ENCODE measurements at regions not wholly inside any gene's neighbourhood (a gene's known extent, or its start where the extent isn't known, plus 50 kb on each side); places are given as distances from the start of the nearest gene placed in this dataset.

DNA sequence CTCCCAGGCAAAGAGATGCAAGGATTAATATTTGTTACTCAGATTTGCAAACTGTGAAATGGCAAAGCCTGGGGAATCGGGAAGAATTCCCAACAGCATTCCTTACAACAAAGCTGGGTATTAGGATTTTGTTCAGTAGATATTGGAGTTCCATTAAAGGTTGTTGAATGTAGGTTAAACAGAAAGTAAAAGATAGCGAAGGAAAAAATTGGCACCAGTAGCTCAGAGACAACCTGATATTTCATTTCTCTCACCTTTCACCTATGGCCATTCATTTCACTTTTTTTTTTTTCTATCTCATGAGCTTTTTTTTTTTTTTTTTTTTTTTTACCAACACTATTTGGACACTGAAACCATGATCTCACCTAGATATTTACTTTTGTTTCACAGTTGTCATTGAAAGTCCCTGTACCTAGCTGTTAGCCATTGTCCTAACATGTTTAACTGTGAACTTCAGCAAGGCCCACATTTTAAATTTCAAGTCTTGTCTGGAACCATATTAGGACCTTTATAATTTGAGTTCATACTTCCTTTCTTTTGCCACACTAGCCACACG, 552.5 kb downstream of the HAO1 start:
- no peaks in the 10 kb centered on the region for H3K27me3 ChIP-seq (ENCODE audit: insufficient read depth)
- no peaks in the 10 kb centered on the region for H3K79me2 ChIP-seq (replicated peaks; ENCODE audit: insufficient read depth)
- H3K4me3 Mint-ChIP-seq = no peak overlapping the region
- no peak overlapping the region for H3K27ac Mint-ChIP-seq
- H3K27me3 Mint-ChIP-seq (ENCODE audit: insufficient read depth, low read depth, poor library complexity) = peaks cover 2% of the 10 kb centered on the region
- ATAC-seq (no peak), DNase-seq (ENCODE audit: low spot score) (no peak)
- H3K4me1 Mint-ChIP-seq = no peaks in the 10 kb centered on the region; the same call in 1 of the 3 replicates
- no peak overlapping the region for H2AFZ ChIP-seq
- no peaks in the 10 kb centered on the region for H3K36me3 ChIP-seq (ENCODE audit: insufficient read depth)
- no peak overlapping the region for H3K4me3 ChIP-seq
- no peaks in the 10 kb centered on the region for H4K20me1 ChIP-seq (replicated peaks; ENCODE audit: insufficient read depth)
- H3K9me3 Mint-ChIP-seq = no peaks in the 10 kb centered on the region
- no peak overlapping the region for H3K4me2 ChIP-seq
- 0 out of 2 replicates have a peak, but pooled peaks cover 4% of the 10 kb centered on the region for H3K9me2 ChIP-seq (ENCODE audit: insufficient read depth)
- TF ChIP-seq POLR2AphosphoS5 (IDR thresholded peaks at IDR 0.05; ENCODE audit: low read depth) (no peak), EZH2phosphoT487 (IDR thresholded peaks at IDR 0.05; ENCODE audit: unreplicated experiment) (no peak), EZH2 (IDR thresholded peaks at IDR 0.05; ENCODE audit: low read depth, unreplicated experiment) (no peak), ZNF331 (CRISPR knock-in tag; IDR thresholded peaks at IDR 0.05; ENCODE audit: low read depth) (no peak), CREB1 (CRISPR knock-in tag; IDR thresholded peaks at IDR 0.05; ENCODE audit: low read depth) (no peak), NANOG (IDR thresholded peaks at IDR 0.05; ENCODE audit: borderline replicate concordance) (no peak), JUNB (IDR thresholded peaks at IDR 0.05; ENCODE audit: unreplicated experiment) (no peak)
- TF ChIP-seq, protein P1, sequence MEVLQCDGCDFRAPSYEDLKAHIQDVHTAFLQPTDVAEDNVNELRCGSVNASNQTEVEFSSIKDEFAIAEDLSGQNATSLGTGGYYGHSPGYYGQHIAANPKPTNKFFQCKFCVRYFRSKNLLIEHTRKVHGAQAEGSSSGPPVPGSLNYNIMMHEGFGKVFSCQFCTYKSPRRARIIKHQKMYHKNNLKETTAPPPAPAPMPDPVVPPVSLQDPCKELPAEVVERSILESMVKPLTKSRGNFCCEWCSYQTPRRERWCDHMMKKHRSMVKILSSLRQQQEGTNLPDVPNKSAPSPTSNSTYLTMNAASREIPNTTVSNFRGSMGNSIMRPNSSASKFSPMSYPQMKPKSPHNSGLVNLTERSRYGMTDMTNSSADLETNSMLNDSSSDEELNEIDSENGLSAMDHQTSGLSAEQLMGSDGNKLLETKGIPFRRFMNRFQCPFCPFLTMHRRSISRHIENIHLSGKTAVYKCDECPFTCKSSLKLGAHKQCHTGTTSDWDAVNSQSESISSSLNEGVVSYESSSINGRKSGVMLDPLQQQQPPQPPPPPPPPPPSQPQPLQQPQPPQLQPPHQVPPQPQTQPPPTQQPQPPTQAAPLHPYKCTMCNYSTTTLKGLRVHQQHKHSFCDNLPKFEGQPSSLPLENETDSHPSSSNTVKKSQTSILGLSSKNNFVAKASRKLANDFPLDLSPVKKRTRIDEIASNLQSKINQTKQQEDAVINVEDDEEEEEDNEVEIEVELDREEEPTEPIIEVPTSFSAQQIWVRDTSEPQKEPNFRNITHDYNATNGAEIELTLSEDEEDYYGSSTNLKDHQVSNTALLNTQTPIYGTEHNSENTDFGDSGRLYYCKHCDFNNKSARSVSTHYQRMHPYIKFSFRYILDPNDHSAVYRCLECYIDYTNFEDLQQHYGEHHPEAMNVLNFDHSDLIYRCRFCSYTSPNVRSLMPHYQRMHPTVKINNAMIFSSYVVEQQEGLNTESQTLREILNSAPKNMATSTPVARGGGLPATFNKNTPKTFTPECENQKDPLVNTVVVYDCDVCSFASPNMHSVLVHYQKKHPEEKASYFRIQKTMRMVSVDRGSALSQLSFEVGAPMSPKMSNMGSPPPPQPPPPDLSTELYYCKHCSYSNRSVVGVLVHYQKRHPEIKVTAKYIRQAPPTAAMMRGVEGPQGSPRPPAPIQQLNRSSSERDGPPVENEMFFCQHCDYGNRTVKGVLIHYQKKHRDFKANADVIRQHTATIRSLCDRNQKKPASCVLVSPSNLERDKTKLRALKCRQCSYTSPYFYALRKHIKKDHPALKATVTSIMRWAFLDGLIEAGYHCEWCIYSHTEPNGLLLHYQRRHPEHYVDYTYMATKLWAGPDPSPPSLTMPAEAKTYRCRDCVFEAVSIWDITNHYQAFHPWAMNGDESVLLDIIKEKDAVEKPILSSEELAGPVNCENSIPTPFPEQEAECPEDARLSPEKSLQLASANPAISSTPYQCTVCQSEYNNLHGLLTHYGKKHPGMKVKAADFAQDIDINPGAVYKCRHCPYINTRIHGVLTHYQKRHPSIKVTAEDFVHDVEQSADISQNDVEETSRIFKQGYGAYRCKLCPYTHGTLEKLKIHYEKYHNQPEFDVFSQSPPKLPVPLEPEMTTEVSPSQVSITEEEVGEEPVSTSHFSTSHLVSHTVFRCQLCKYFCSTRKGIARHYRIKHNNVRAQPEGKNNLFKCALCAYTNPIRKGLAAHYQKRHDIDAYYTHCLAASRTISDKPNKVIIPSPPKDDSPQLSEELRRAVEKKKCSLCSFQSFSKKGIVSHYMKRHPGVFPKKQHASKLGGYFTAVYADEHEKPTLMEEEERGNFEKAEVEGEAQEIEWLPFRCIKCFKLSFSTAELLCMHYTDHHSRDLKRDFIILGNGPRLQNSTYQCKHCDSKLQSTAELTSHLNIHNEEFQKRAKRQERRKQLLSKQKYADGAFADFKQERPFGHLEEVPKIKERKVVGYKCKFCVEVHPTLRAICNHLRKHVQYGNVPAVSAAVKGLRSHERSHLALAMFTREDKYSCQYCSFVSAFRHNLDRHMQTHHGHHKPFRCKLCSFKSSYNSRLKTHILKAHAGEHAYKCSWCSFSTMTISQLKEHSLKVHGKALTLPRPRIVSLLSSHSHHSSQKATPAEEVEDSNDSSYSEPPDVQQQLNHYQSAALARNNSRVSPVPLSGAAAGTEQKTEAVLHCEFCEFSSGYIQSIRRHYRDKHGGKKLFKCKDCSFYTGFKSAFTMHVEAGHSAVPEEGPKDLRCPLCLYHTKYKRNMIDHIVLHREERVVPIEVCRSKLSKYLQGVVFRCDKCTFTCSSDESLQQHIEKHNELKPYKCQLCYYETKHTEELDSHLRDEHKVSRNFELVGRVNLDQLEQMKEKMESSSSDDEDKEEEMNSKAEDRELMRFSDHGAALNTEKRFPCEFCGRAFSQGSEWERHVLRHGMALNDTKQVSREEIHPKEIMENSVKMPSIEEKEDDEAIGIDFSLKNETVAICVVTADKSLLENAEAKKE (CRISPR knock-in tag; IDR thresholded peaks at IDR 0.05) = no peak
- TF ChIP-seq, protein P2, sequence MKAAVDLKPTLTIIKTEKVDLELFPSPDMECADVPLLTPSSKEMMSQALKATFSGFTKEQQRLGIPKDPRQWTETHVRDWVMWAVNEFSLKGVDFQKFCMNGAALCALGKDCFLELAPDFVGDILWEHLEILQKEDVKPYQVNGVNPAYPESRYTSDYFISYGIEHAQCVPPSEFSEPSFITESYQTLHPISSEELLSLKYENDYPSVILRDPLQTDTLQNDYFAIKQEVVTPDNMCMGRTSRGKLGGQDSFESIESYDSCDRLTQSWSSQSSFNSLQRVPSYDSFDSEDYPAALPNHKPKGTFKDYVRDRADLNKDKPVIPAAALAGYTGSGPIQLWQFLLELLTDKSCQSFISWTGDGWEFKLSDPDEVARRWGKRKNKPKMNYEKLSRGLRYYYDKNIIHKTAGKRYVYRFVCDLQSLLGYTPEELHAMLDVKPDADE (IDR thresholded peaks at IDR 0.05) = no peak
- TF ChIP-seq, protein P3, sequence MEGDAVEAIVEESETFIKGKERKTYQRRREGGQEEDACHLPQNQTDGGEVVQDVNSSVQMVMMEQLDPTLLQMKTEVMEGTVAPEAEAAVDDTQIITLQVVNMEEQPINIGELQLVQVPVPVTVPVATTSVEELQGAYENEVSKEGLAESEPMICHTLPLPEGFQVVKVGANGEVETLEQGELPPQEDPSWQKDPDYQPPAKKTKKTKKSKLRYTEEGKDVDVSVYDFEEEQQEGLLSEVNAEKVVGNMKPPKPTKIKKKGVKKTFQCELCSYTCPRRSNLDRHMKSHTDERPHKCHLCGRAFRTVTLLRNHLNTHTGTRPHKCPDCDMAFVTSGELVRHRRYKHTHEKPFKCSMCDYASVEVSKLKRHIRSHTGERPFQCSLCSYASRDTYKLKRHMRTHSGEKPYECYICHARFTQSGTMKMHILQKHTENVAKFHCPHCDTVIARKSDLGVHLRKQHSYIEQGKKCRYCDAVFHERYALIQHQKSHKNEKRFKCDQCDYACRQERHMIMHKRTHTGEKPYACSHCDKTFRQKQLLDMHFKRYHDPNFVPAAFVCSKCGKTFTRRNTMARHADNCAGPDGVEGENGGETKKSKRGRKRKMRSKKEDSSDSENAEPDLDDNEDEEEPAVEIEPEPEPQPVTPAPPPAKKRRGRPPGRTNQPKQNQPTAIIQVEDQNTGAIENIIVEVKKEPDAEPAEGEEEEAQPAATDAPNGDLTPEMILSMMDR (conservative IDR thresholded peaks at IDR 0.05; ENCODE audit: low read depth in 2 of 2) = no peak
- TF ChIP-seq, protein P4, sequence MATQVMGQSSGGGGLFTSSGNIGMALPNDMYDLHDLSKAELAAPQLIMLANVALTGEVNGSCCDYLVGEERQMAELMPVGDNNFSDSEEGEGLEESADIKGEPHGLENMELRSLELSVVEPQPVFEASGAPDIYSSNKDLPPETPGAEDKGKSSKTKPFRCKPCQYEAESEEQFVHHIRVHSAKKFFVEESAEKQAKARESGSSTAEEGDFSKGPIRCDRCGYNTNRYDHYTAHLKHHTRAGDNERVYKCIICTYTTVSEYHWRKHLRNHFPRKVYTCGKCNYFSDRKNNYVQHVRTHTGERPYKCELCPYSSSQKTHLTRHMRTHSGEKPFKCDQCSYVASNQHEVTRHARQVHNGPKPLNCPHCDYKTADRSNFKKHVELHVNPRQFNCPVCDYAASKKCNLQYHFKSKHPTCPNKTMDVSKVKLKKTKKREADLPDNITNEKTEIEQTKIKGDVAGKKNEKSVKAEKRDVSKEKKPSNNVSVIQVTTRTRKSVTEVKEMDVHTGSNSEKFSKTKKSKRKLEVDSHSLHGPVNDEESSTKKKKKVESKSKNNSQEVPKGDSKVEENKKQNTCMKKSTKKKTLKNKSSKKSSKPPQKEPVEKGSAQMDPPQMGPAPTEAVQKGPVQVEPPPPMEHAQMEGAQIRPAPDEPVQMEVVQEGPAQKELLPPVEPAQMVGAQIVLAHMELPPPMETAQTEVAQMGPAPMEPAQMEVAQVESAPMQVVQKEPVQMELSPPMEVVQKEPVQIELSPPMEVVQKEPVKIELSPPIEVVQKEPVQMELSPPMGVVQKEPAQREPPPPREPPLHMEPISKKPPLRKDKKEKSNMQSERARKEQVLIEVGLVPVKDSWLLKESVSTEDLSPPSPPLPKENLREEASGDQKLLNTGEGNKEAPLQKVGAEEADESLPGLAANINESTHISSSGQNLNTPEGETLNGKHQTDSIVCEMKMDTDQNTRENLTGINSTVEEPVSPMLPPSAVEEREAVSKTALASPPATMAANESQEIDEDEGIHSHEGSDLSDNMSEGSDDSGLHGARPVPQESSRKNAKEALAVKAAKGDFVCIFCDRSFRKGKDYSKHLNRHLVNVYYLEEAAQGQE (IDR thresholded peaks at IDR 0.05; ENCODE audit: unreplicated experiment) = no peak
- 0 out of 2 replicates have a peak, but pooled peaks cover 3% of the 10 kb centered on the region for H3K4me1 ChIP-seq (ENCODE audit: insufficient read depth)
- no peaks in the 10 kb centered on the region for H3K36me3 Mint-ChIP-seq (ENCODE audit: low read depth)
- H3K27ac ChIP-seq (ENCODE audit: low read depth) = no peak overlapping the region
- H3F3A ChIP-seq (replicated peaks; ENCODE audit: low read depth) = no peaks in the 10 kb centered on the region

Data from GM23338 (cell line).